DOHH2 (cell line): ENCODE measurements at regions not wholly inside any gene's neighbourhood (a gene's known extent, or its start where the extent isn't known, plus 50 kb on each side); places are given as distances from the start of the nearest gene placed in this dataset.

Experiments used
- H3F3A ChIP-seq: fragments of 200-600 bp; sonication (generic), shearing (Covaris generic); 2 replicates; pipeline ENCODE4 v1.6.0; 2016; ENCODE audit warnings: antibody characterized with exemption, mild to moderate bottlenecking; ENCODE audit not compliant: control insufficient read depth, insufficient read depth
- H3K27ac ChIP-seq: fragments of 200-600 bp; sonication (generic); 2 replicates; pipeline ENCODE4 v1.5.1; 2014; ENCODE audit warnings: low read depth, mild to moderate bottlenecking, low read length, moderate library complexity
- H3K27me3 ChIP-seq: fragments of 200-600 bp; sonication (generic); 2 replicates; pipeline ENCODE4 v1.6.1; 2014; ENCODE audit warnings: mild to moderate bottlenecking, low read length, mixed read lengths; ENCODE audit not compliant: control insufficient read depth
- H3K36me3 ChIP-seq: fragments of 200-600 bp; sonication (generic); 2 replicates; pipeline ENCODE4 v1.6.1; 2014; ENCODE audit warnings: mild to moderate bottlenecking, low read length, moderate library complexity, mixed read lengths; ENCODE audit not compliant: control insufficient read depth
- H3K4me1 ChIP-seq: fragments of 200-600 bp; sonication (generic); 2 replicates; pipeline ENCODE4 v1.6.1; 2014; ENCODE audit warnings: mild to moderate bottlenecking, low read length, mixed read lengths; ENCODE audit not compliant: control insufficient read depth
- H3K4me2 ChIP-seq: fragments of 200-600 bp; sonication (generic); 2 replicates; pipeline ENCODE4 v1.6.0; 2014; ENCODE audit warnings: mild to moderate bottlenecking, low read length, moderate library complexity
- H3K4me3 ChIP-seq: fragments of 200-600 bp; sonication (generic); 2 replicates; pipeline ENCODE4 v1.5.1; 2014; ENCODE audit warnings: mild to moderate bottlenecking, low read length, mixed read lengths
- H3K79me2 ChIP-seq: fragments of 200-600 bp; sonication (generic); 2 replicates; pipeline ENCODE4 v1.6.1; 2014; ENCODE audit warnings: mild to moderate bottlenecking, low read length, mixed read lengths; ENCODE audit not compliant: control insufficient read depth
- H3K9me2 ChIP-seq: fragments of 200-600 bp; sonication (generic); replicated peaks from 2 replicates; pipeline ENCODE4 v1.6.1; 2014; ENCODE audit warnings: mild to moderate bottlenecking, low read length, mixed read lengths; ENCODE audit not compliant: control insufficient read depth
- H3K9me3 ChIP-seq: fragments of 200-600 bp; sonication (generic); 2 replicates; pipeline ENCODE4 v1.6.1; 2014; ENCODE audit warnings: antibody characterized with exemption, low read length, mixed read lengths; ENCODE audit not compliant: control insufficient read depth, insufficient read depth
- H4K20me1 ChIP-seq: fragments of 200-600 bp; sonication (generic); 2 replicates; pipeline ENCODE4 v1.6.0; 2014; ENCODE audit warnings: low read depth, mild to moderate bottlenecking, antibody characterized with exemption, low read length, moderate library complexity; ENCODE audit not compliant: control insufficient read depth, insufficient read depth
- EZH2phosphoT487 ChIP-seq: fragments of 200-600 bp; sonication (generic); IDR thresholded peaks from 2 replicates; pipeline ENCODE4 v1.6.1; 2017; ENCODE audit warnings: borderline replicate concordance, mild to moderate bottlenecking, antibody characterized with exemption, low read length, moderate library complexity, mixed read lengths
- TF ChIP-seq, protein P1 (sequence below): fragments of 200-600 bp; sonication (generic); IDR thresholded peaks from one replicate; pipeline ENCODE4 v1.5.1; 2014; ENCODE audit warnings: antibody characterized with exemption, mild to moderate bottlenecking, low read depth, low read length; ENCODE audit not compliant: poor library complexity, severe bottlenecking

DNA sequence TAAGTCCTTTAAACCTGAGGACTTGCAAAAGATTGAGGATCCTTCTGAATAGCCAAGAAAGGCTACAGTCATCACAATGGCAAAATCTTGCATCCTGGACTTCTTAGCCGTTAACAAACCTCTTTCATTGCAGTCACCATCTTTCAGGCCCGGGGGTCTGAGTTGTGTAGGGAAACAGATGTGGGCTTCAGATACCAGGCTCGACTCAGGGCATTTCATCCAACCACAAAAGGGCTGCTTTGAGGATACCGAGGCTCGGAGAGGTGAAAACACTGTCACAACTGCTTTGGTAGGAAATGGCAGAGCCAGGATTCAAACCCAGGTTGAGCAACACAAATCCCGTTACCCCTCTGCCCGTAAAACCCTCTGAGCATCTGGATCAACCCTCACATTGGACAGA, 147.4 kb downstream of the TFCP2L1 start:
- H3K9me2 ChIP-seq, result no peaks in the 10 kb centered on the region
- H4K20me1 ChIP-seq, result no peaks in the 10 kb centered on the region
- H3K27ac ChIP-seq, result no peak overlapping the region
- H3K4me1 ChIP-seq, result no peaks in the 10 kb centered on the region
- no peak overlapping the region for H3K4me2 ChIP-seq
- H3K9me3 ChIP-seq, result no peaks in the 10 kb centered on the region; the same call in 1 of the 2 replicates
- no peaks in the 10 kb centered on the region for H3F3A ChIP-seq
- H3K4me3 ChIP-seq, result no peak overlapping the region
- TF ChIP-seq EZH2phosphoT487, result no peak
- TF ChIP-seq, protein P1, sequence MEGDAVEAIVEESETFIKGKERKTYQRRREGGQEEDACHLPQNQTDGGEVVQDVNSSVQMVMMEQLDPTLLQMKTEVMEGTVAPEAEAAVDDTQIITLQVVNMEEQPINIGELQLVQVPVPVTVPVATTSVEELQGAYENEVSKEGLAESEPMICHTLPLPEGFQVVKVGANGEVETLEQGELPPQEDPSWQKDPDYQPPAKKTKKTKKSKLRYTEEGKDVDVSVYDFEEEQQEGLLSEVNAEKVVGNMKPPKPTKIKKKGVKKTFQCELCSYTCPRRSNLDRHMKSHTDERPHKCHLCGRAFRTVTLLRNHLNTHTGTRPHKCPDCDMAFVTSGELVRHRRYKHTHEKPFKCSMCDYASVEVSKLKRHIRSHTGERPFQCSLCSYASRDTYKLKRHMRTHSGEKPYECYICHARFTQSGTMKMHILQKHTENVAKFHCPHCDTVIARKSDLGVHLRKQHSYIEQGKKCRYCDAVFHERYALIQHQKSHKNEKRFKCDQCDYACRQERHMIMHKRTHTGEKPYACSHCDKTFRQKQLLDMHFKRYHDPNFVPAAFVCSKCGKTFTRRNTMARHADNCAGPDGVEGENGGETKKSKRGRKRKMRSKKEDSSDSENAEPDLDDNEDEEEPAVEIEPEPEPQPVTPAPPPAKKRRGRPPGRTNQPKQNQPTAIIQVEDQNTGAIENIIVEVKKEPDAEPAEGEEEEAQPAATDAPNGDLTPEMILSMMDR, result no peak
- H3K79me2 ChIP-seq, result no peaks in the 10 kb centered on the region
- no peaks in the 10 kb centered on the region for H3K27me3 ChIP-seq
- no peaks in the 10 kb centered on the region for H3K36me3 ChIP-seq

DNA sequence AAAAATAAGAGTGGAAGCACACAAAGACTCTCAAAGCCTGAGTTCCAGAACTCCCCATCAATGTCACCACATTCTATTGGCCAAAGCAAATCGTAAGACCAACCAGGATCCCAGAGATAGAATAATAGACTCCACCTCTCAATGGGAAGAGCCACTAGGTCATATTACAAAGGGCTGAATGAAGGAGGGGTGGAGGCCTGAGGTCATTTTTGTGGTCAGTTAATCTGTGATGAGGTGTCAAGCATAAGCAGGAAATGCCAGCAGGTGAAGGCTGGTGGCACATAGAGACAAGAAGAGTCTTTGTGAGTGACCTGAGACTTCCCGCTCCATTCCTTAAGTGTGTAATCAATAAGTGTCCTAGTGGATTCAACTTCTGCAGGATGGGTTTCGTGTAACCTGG, 144.3 kb downstream of the TFCP2L1 start:
- TF ChIP-seq, protein P1, result no peak
- TF ChIP-seq EZH2phosphoT487, result no peak

DNA sequence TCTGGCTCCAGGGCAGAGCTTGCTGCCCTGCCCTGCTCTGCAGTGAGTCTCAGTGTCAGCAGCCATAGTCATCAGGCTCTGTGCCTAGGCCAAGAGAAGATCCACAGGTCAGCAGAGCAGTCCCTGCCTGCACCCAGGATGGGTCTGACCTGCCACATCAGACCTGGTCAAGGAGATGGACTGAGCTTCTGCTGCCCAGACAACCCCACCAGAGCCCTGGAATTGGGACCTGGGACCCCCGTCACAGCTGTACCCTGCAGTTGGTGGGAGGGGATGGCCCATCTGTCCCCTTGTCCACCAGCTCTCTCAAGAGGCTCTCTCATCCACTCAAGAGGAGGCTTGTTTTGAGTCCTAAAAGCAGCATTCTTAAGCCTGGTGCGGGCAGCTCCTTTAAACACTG, 142.6 kb downstream of the TFCP2L1 start:
- Histone ChIP-seq H3K9me3 (no peaks in the 10 kb centered on the region; the same call in 1 of the 2 replicates), H3K4me2 (no peak overlapping the region), H4K20me1 (no peaks in the 10 kb centered on the region), H3K4me3 (no peak overlapping the region), H3K79me2 (no peaks in the 10 kb centered on the region), H3F3A (no peaks in the 10 kb centered on the region), H3K9me2 (no peaks in the 10 kb centered on the region), H3K36me3 (no peaks in the 10 kb centered on the region), H3K27ac (no peak overlapping the region), H3K27me3 (no peaks in the 10 kb centered on the region), H3K4me1 (no peaks in the 10 kb centered on the region)
- no peak for TF ChIP-seq EZH2phosphoT487
- TF ChIP-seq, protein P1, result no peak

More for the DNA sequence above, 144.3 kb downstream of the TFCP2L1 start:
- Histone ChIP-seq H3K79me2 (no peaks in the 10 kb centered on the region), H3F3A (no peaks in the 10 kb centered on the region), H3K4me3 (no peak overlapping the region), H3K9me3 (no peaks in the 10 kb centered on the region; the same call in 1 of the 2 replicates), H3K27ac (no peak overlapping the region), H3K4me1 (no peaks in the 10 kb centered on the region), H3K9me2 (no peaks in the 10 kb centered on the region), H3K27me3 (no peaks in the 10 kb centered on the region), H3K36me3 (no peaks in the 10 kb centered on the region), H3K4me2 (no peak overlapping the region), H4K20me1 (no peaks in the 10 kb centered on the region)
